HG03066 (cell line): ENCODE measurements at regions not wholly inside any gene's neighbourhood (a gene's known extent, or its start where the extent isn't known, plus 50 kb on each side); places are given as distances from the start of the nearest gene placed in this dataset.
"Not testable (repeated sequence)": the region's sequence is repeated elsewhere in the genome, so short reads cannot be mapped to it uniquely, and the experiment has no call there.

ENCODE experiments used
- ATAC-seq: cut with Tn5 transposase; IDR thresholded peaks from one replicate; pipeline ENCODE4 v1.9.1; 2021; ENCODE audit warnings: low read depth; ENCODE audit not compliant: unreplicated experiment

GRCh38 chr22:22369964-22370270 is 125.3 kb downstream of the VPREB1 start:
- no peak for ATAC-seq

- no peak for ATAC-seq
These were observed 126.5 kb downstream of the VPREB1 start for GRCh38 chr22:22371031-22371541.

- no peak for ATAC-seq
These were observed 127.5 kb downstream of the VPREB1 start for GRCh38 chr22:22372086-22372485.

GRCh38 chr22:22374163-22374562 is 129.6 kb downstream of the VPREB1 start:
- no peak for ATAC-seq

GRCh38 chr22:22374579-22374978 is 130.0 kb downstream of the VPREB1 start:
- no peak for ATAC-seq

GRCh38 chr22:22375576-22376351 is 131.2 kb downstream of the VPREB1 start:
- ATAC-seq: no peak

GRCh38 chr22:22376352-22376706 is 131.7 kb downstream of the VPREB1 start:
- ATAC-seq: no peak

- ATAC-seq: not testable (repeated sequence)
These were observed 131.7 kb downstream of the ZNF280B start for GRCh38 chr22:22376884-22377283.

- ATAC-seq: no peak
These were observed 131.2 kb downstream of the ZNF280B start for GRCh38 chr22:22377335-22377734.

- no peak for ATAC-seq
These were observed 129.8 kb downstream of the ZNF280B start for GRCh38 chr22:22378446-22379415.

GRCh38 chr22:22380098-22381030 is 128.2 kb downstream of the ZNF280B start:
- ATAC-seq: peak; percentile 63

- ATAC-seq: not testable (repeated sequence)
These were observed 127.2 kb downstream of the ZNF280B start for GRCh38 chr22:22381292-22381691.

- no peak for ATAC-seq
These were observed 124.3 kb downstream of the ZNF280B start for GRCh38 chr22:22384267-22384666.

GRCh38 chr22:22384668-22385244 is 123.8 kb downstream of the ZNF280B start:
- no peak for ATAC-seq

GRCh38 chr22:22386602-22387385 is 121.7 kb downstream of the ZNF280B start:
- no peak for ATAC-seq

GRCh38 chr22:22387386-22387736 is 121.2 kb downstream of the ZNF280B start:
- no peak for ATAC-seq

GRCh38 chr22:22388090-22388489 is 120.5 kb downstream of the ZNF280B start:
- ATAC-seq: no peak

- no peak for ATAC-seq
These were observed 120.0 kb downstream of the ZNF280B start for GRCh38 chr22:22388494-22388893.

- ATAC-seq: no peak
These were observed 119.1 kb downstream of the ZNF280B start for GRCh38 chr22:22389467-22389866.
